SK-N-SH treated with all-trans-retinoic acid at 6 μM for 48 hours (cell line): ENCODE measurements at regions not wholly inside any gene's neighbourhood (a gene's known extent, or its start where the extent isn't known, plus 50 kb on each side); places are given as distances from the start of the nearest gene placed in this dataset.

Experiments
- ATAC-seq: fragments of 200-7000 bp; cut with Tn5 transposase; 3 replicates; pipeline ENCODE4 v1.9.1; 2020; ENCODE audit warnings: mild to moderate bottlenecking, moderate library complexity
- ARNTL ChIP-seq: fragments of 450-650 bp; formaldehyde crosslinking; IDR thresholded peaks from 2 replicates; pipeline ENCODE4 v1.5.0; 2020; ENCODE audit warnings: low read depth, mild to moderate bottlenecking, moderate library complexity, borderline replicate concordance
- BACH2 ChIP-seq: fragments of 250-450 bp; sonication (Bioruptor Pico); IDR thresholded peaks from 2 replicates; pipeline ENCODE4 v1.9.0; 2021; ENCODE audit warnings: mild to moderate bottlenecking, borderline replicate concordance
- CSDC2 ChIP-seq: fragments of 250-450 bp; sonication (Bioruptor Pico); IDR thresholded peaks from 2 replicates; pipeline ENCODE4 v1.5.0; 2020; ENCODE audit warnings: mild to moderate bottlenecking, moderate library complexity
- CSRNP3 ChIP-seq: fragments of 250-450 bp; sonication (Bioruptor Pico); IDR thresholded peaks from 2 replicates; pipeline ENCODE4 v1.5.1; 2021; ENCODE audit warnings: mild to moderate bottlenecking, moderate library complexity
- GLIS3 ChIP-seq: fragments of 250-450 bp; sonication (Bioruptor Pico); IDR thresholded peaks from 2 replicates; pipeline ENCODE4 v1.5.0; 2020; ENCODE audit warnings: mild to moderate bottlenecking, moderate library complexity
- ISL1 ChIP-seq: fragments of 250-450 bp; sonication (Bioruptor Pico); IDR thresholded peaks from 2 replicates; pipeline ENCODE4 v2.1.2; 2022; ENCODE audit warnings: mild to moderate bottlenecking, moderate library complexity
- OSR1 ChIP-seq: fragments of 250-450 bp; sonication (Bioruptor Pico); IDR thresholded peaks from 2 replicates; pipeline ENCODE4 v1.8.0; 2022; ENCODE audit warnings: moderate library complexity, mild to moderate bottlenecking, inconsistent platforms
- PATZ1 ChIP-seq: fragments of 250-450 bp; sonication (Bioruptor Pico); IDR thresholded peaks from 2 replicates; pipeline ENCODE4 v1.8.0; 2020; ENCODE audit warnings: mild to moderate bottlenecking, moderate library complexity, borderline replicate concordance
- POU6F1 ChIP-seq: fragments of 250-450 bp; sonication (Bioruptor Pico); IDR thresholded peaks from 2 replicates; pipeline ENCODE4 v1.8.0; 2021; ENCODE audit warnings: low read depth, mild to moderate bottlenecking, moderate library complexity, borderline replicate concordance
- PPARA ChIP-seq: fragments of 250-450 bp; sonication (Bioruptor Pico); IDR thresholded peaks from 2 replicates; pipeline ENCODE4 v1.5.0; 2020; ENCODE audit warnings: mild to moderate bottlenecking, borderline replicate concordance
- SNAI2 ChIP-seq: fragments of 250-450 bp; sonication (Bioruptor Pico); IDR thresholded peaks from 2 replicates; pipeline ENCODE4 v1.5.0; 2020; ENCODE audit warnings: mild to moderate bottlenecking, moderate library complexity
- TCF4 ChIP-seq: fragments of 250-450 bp; sonication (Bioruptor Pico); IDR thresholded peaks from 2 replicates; pipeline ENCODE4 v1.8.0; 2021; ENCODE audit warnings: mild to moderate bottlenecking, moderate library complexity, borderline replicate concordance
- TOX ChIP-seq: fragments of 250-450 bp; sonication (Bioruptor Pico); IDR thresholded peaks from 2 replicates; pipeline ENCODE4 v1.8.0; 2021; ENCODE audit warnings: mild to moderate bottlenecking, moderate library complexity, borderline replicate concordance
- TSHZ2 ChIP-seq: fragments of 250-450 bp; sonication (Bioruptor Pico); IDR thresholded peaks from 2 replicates; pipeline ENCODE4 v1.5.0; 2020; ENCODE audit warnings: mild to moderate bottlenecking, moderate library complexity
- ZNF565 ChIP-seq: fragments of 450-650 bp; formaldehyde crosslinking; conservative IDR thresholded peaks from 2 replicates; pipeline ENCODE4 v1.5.0; 2020; ENCODE audit warnings: low read depth, mild to moderate bottlenecking, moderate library complexity
- ZNF70 ChIP-seq: fragments of 450-650 bp; formaldehyde crosslinking; IDR thresholded peaks from 2 replicates; pipeline ENCODE4 v1.5.0; 2020; ENCODE audit warnings: mild to moderate bottlenecking, moderate library complexity
- ZNF8 ChIP-seq: fragments of 450-650 bp; formaldehyde crosslinking; IDR thresholded peaks from 2 replicates; pipeline ENCODE4 v1.5.0; 2020; ENCODE audit warnings: mild to moderate bottlenecking, moderate library complexity

GRCh38 chr5:2130361-2130760, 247.6 kb upstream of the IRX4 start:
- no peak for TF ChIP-seq ARNTL (CRISPR knock-in tag)
- TF ChIP-seq SNAI2 (CRISPR knock-in tag) = no peak
- no peak for ATAC-seq

GRCh38 chr5:2129568-2130272, 247.0 kb upstream of the IRX4 start:
- no peak for TF ChIP-seq ZNF565
- no peak for TF ChIP-seq TOX (CRISPR knock-in tag)
- no peak for TF ChIP-seq PPARA (CRISPR knock-in tag)
- no peak for TF ChIP-seq CSRNP3 (CRISPR knock-in tag)
- TF ChIP-seq ZNF8 (CRISPR knock-in tag) = no peak
- no peak for TF ChIP-seq TSHZ2 (CRISPR knock-in tag)
- no peak for TF ChIP-seq CSDC2 (CRISPR knock-in tag)
- no peak for TF ChIP-seq BACH2
- no peak for TF ChIP-seq GLIS3
- TF ChIP-seq TCF4 (CRISPR knock-in tag) = no peak
- no peak for TF ChIP-seq OSR1 (CRISPR knock-in tag)
- TF ChIP-seq PATZ1 (CRISPR knock-in tag) = no peak
- no peak for TF ChIP-seq ISL1
- no peak for TF ChIP-seq ZNF70
- ATAC-seq = no peak

GRCh38 chr5:2128686-2129355, 246.1 kb upstream of the IRX4 start:
- ATAC-seq = no peak
- TF ChIP-seq PPARA (CRISPR knock-in tag) (no peak), ZNF8 (CRISPR knock-in tag) (no peak), ZNF70 (no peak), OSR1 (CRISPR knock-in tag) (no peak), TOX (CRISPR knock-in tag) (no peak), ISL1 (no peak), CSRNP3 (CRISPR knock-in tag) (no peak), TSHZ2 (CRISPR knock-in tag) (no peak), POU6F1 (no peak), ZNF565 (no peak), BACH2 (no peak)
